ENCODE measurements at regions not wholly inside any gene's neighbourhood (a gene's known extent, or its start where the extent isn't known, plus 50 kb on each side); places are given as distances from the start of the nearest gene placed in this dataset.

- no peak for DNase-seq (ENCODE audit: low read depth)
- TF ChIP-seq MAX (IDR thresholded peaks at IDR 0.05; ENCODE audit: low read depth, low read length): no peak
- TF ChIP-seq CTCF (IDR thresholded peaks at IDR 0.05; ENCODE audit: low read depth, low read length): no peak
- no peak for TF ChIP-seq POLR2A (IDR thresholded peaks at IDR 0.05; ENCODE audit: extremely low read depth, insufficient read length)
- TF ChIP-seq MYC (IDR thresholded peaks at IDR 0.05; ENCODE audit: low read depth, low read length): no peak
- no peak overlapping the region for H3K4me3 ChIP-seq (ENCODE audit: low read depth, low read length)
Measured at GRCh38 chr4:132125131-132125530, 1024.0 kb upstream of the PCDH10 start.

- no peak for DNase-seq (ENCODE audit: low read depth)
- no peak for TF ChIP-seq CTCF (IDR thresholded peaks at IDR 0.05; ENCODE audit: low read depth, low read length)
- no peak for TF ChIP-seq MAX (IDR thresholded peaks at IDR 0.05; ENCODE audit: low read depth, low read length)
Measured at GRCh38 chr4:132132433-132132832, 1016.7 kb upstream of the PCDH10 start.

GRCh38 chr4:132169660-132170059 is 979.4 kb upstream of the PCDH10 start:
- no peak for TF ChIP-seq POLR2A (IDR thresholded peaks at IDR 0.05; ENCODE audit: extremely low read depth, insufficient read length)
- TF ChIP-seq CTCF (IDR thresholded peaks at IDR 0.05; ENCODE audit: low read depth, low read length): no peak
- no peak for TF ChIP-seq MAX (IDR thresholded peaks at IDR 0.05; ENCODE audit: low read depth, low read length)
- TF ChIP-seq MYC (IDR thresholded peaks at IDR 0.05; ENCODE audit: low read depth, low read length): no peak
- no peak for DNase-seq (ENCODE audit: low read depth)
- H3K4me3 ChIP-seq (ENCODE audit: low read depth, low read length): no peak overlapping the region

More at GRCh38 chr4:132132433-132132832, 1016.7 kb upstream of the PCDH10 start:
- H3K4me3 ChIP-seq (ENCODE audit: low read depth, low read length): no peak overlapping the region

GRCh38 chr4:132180020-132180427 is 969.1 kb upstream of the PCDH10 start:
- H3K4me3 ChIP-seq (ENCODE audit: low read depth, low read length): no peak overlapping the region
- TF ChIP-seq POLR2A (IDR thresholded peaks at IDR 0.05; ENCODE audit: extremely low read depth, insufficient read length): no peak
- no peak for TF ChIP-seq MYC (IDR thresholded peaks at IDR 0.05; ENCODE audit: low read depth, low read length)
- no peak for TF ChIP-seq CTCF (IDR thresholded peaks at IDR 0.05; ENCODE audit: low read depth, low read length)
- TF ChIP-seq MAX (IDR thresholded peaks at IDR 0.05; ENCODE audit: low read depth, low read length): no peak
- no peak for DNase-seq (ENCODE audit: low read depth)

DNA sequence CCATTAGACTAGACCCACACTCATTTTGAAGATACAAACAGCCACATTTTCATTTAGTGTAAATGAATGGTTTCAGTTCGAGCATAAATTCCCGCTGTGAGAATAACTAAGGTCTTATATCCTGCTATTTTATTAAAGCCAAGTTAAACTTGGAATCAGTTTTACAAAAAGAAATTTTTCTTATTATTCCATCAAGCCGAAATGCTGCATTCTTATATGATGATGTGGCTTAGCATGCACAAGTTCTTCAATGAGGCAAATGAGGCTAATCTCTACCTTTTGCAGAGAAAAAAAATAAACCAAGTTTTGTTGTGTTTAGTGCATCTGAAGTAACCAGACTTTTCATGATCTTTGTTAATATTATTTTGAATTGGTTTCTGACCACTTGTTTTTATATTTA is 953.9 kb upstream of the PCDH10 start:
- TF ChIP-seq CTCF (IDR thresholded peaks at IDR 0.05; ENCODE audit: low read depth, low read length) (no peak), MYC (IDR thresholded peaks at IDR 0.05; ENCODE audit: low read depth, low read length) (no peak), MAX (IDR thresholded peaks at IDR 0.05; ENCODE audit: low read depth, low read length) (no peak), POLR2A (IDR thresholded peaks at IDR 0.05; ENCODE audit: extremely low read depth, insufficient read length) (no peak)
- H3K4me3 ChIP-seq (ENCODE audit: low read depth, low read length): no peak overlapping the region
- DNase-seq (ENCODE audit: low read depth): no peak

DNA sequence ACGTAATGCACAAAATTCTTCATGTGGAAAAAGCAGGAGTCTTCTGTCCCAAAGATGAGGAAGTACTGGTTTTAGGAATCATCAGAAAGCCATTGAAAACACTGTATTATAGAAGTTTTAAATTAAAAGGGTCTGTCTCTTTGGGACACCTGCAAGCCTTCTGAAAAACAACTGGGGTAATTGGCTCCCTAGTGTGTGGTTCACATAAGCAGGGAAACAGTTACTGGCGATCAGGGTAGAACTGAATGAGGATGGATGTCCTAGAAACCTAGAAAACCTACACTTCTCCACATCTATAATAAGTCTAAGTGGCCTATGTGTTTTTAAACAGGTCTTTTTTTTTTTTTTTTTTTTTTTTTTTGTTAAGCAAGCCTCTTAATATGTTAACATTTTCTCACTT is 945.5 kb upstream of the PCDH10 start:
- DNase-seq (ENCODE audit: low read depth): no peak
- no peak overlapping the region for H3K4me3 ChIP-seq (ENCODE audit: low read depth, low read length)
- TF ChIP-seq MAX (IDR thresholded peaks at IDR 0.05; ENCODE audit: low read depth, low read length) (no peak), CTCF (IDR thresholded peaks at IDR 0.05; ENCODE audit: low read depth, low read length) (no peak), POLR2A (IDR thresholded peaks at IDR 0.05; ENCODE audit: extremely low read depth, insufficient read length) (no peak), MYC (IDR thresholded peaks at IDR 0.05; ENCODE audit: low read depth, low read length) (no peak)
